ENCODE measurements at regions not wholly inside any gene's neighbourhood (a gene's known extent, or its start where the extent isn't known, plus 50 kb on each side); places are given as distances from the start of the nearest gene placed in this dataset.

GRCh38 chr5:135163391-135163790, 129.4 kb upstream of the PITX1 start:
- TF ChIP-seq, protein P1, sequence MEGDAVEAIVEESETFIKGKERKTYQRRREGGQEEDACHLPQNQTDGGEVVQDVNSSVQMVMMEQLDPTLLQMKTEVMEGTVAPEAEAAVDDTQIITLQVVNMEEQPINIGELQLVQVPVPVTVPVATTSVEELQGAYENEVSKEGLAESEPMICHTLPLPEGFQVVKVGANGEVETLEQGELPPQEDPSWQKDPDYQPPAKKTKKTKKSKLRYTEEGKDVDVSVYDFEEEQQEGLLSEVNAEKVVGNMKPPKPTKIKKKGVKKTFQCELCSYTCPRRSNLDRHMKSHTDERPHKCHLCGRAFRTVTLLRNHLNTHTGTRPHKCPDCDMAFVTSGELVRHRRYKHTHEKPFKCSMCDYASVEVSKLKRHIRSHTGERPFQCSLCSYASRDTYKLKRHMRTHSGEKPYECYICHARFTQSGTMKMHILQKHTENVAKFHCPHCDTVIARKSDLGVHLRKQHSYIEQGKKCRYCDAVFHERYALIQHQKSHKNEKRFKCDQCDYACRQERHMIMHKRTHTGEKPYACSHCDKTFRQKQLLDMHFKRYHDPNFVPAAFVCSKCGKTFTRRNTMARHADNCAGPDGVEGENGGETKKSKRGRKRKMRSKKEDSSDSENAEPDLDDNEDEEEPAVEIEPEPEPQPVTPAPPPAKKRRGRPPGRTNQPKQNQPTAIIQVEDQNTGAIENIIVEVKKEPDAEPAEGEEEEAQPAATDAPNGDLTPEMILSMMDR (IDR thresholded peaks at IDR 0.05) = no peak
- no peak for TF ChIP-seq POLR2A (IDR thresholded peaks at IDR 0.05)

All from lower leg skin (tissue), 3 donors.